ENCODE measurements at regions not wholly inside any gene's neighbourhood (a gene's known extent, or its start where the extent isn't known, plus 50 kb on each side); places are given as distances from the start of the nearest gene placed in this dataset.

- TF ChIP-seq POLR2AphosphoS5 (IDR thresholded peaks at IDR 0.05; ENCODE audit: insufficient read depth, low read depth, low read length): no peak
- TF ChIP-seq, protein P1, sequence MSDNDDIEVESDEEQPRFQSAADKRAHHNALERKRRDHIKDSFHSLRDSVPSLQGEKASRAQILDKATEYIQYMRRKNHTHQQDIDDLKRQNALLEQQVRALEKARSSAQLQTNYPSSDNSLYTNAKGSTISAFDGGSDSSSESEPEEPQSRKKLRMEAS (IDR thresholded peaks at IDR 0.05; ENCODE audit: insufficient read depth, insufficient read length): no peak
- TF ChIP-seq POLR2A (IDR thresholded peaks at IDR 0.05; ENCODE audit: low read depth, low read length): no peak
- no peak for TF ChIP-seq CTCF (IDR thresholded peaks at IDR 0.05; ENCODE audit: extremely low read depth in 1 of 2, insufficient read depth in 1 of 2, low read depth in 1 of 2, low read length in 2 of 2)
Observed at GRCh38 chr4:102403116-102403515, 57.8 kb upstream of the SLC39A8 start.
